ENCODE measurements at regions not wholly inside any gene's neighbourhood (a gene's known extent, or its start where the extent isn't known, plus 50 kb on each side); places are given as distances from the start of the nearest gene placed in this dataset.

DNA sequence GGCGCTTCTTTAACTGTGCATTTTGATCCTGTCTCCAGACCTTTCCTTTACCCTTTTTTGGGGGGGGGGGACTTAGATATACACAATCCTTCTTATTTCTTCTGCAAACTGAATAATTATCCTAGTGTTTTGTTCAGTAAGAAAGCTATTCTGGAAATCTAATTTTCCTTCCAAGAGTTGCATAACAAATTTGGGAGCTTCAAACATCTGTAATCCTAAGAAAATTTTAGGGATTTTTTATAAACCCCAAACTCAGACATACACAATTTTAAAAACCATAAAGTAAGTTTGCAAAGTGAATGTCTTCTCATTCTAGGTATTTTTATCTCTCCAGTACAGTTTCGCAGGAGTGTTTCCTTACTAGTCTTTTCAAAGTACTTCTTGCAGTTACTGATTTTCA is 182.7 kb upstream of the E2F7 start:
- TF ChIP-seq POLR2AphosphoS5 (IDR thresholded peaks at IDR 0.05; ENCODE audit: low read depth, low read length) (no peak), POLR2A (IDR thresholded peaks at IDR 0.05; ENCODE audit: low read depth, low read length) (no peak), POU2F2 (IDR thresholded peaks at IDR 0.05; ENCODE audit: low read depth, low read length) (no peak), SPI1 (IDR thresholded peaks at IDR 0.05; ENCODE audit: low read depth, low read length) (no peak), PAX5 (IDR thresholded peaks at IDR 0.05; ENCODE audit: insufficient read depth, low read length, severe bottlenecking) (no peak), TAF1 (IDR thresholded peaks at IDR 0.05; ENCODE audit: low read depth, low read length) (no peak)
- DNase-seq (ENCODE audit: insufficient read length, low spot score) (no peak), FAIRE-seq (no peak)

DNA sequence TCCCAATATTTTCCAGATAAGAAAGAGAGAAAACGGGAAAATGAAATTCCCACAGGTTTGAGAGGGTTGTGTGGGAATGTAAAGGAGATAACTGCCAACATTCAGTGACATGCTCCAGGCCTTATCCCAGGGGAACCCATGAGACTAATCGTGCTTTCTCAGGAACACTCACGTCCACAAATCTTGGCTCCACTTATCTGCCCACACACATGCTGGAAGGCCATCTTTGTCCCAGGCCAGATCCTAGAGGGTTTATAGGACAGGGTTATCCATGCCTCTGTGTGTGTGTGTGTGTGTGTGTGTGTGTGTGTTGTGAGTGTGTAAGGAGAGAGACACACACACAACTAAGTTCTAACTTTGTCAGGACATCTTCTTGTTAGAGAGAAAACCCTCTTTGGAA is 182.2 kb upstream of the E2F7 start:
- DNase-seq (ENCODE audit: insufficient read length, low spot score) = no peak
- no peak for TF ChIP-seq POU2F2 (IDR thresholded peaks at IDR 0.05; ENCODE audit: low read depth, low read length)
- no peak for FAIRE-seq

DNA sequence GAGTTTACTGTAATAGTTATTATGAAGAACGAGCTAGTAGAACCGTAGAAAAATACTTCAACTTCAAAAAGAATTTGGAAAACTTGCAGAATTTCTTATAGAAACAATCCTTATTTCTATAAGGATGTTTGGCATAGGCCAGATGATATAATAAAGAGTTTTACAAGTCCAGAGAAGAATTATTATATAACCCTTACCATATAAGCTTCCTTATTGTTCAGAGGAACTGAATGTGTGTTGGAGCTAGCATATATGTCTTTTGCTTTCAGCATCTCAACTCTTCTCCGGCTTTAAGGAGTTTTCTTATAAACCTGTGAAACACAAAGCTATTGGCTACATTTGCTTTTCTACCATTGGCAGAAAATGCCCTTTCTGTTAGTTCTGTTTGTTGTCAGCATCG is 178.0 kb upstream of the E2F7 start:
- FAIRE-seq (no peak), DNase-seq (ENCODE audit: insufficient read length, low spot score) (no peak)
- TF ChIP-seq SPI1 (IDR thresholded peaks at IDR 0.05; ENCODE audit: low read depth, low read length) (no peak), POU2F2 (IDR thresholded peaks at IDR 0.05; ENCODE audit: low read depth, low read length) (no peak), POLR2AphosphoS5 (IDR thresholded peaks at IDR 0.05; ENCODE audit: low read depth, low read length) (no peak), POLR2A (IDR thresholded peaks at IDR 0.05; ENCODE audit: low read depth, low read length) (no peak), TAF1 (IDR thresholded peaks at IDR 0.05; ENCODE audit: low read depth, low read length) (no peak), PAX5 (IDR thresholded peaks at IDR 0.05; ENCODE audit: insufficient read depth, low read length, severe bottlenecking) (no peak)

DNA sequence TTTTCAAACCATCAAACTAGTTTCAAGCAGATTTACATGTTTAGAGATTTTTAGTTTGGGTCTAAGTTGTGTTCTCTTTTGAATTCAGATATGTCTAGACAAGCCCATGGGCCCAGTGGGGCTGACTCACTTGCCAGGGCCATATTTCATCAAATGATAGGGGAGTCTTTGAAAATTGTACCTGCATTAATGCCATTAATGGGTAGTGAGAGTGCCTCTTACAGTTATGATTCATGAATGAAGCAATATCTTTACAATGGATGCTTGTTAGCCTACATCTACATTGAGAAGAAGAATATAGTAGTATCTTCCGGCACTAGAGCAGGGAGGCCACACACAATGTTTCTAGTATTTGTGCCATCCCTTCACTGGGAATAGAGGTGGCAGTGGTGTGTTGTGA is 174.2 kb upstream of the E2F7 start:
- DNase-seq (ENCODE audit: insufficient read length, low spot score) (no peak), FAIRE-seq (no peak)
- TF ChIP-seq PAX5 (IDR thresholded peaks at IDR 0.05; ENCODE audit: insufficient read depth, low read length, severe bottlenecking) (no peak), POU2F2 (IDR thresholded peaks at IDR 0.05; ENCODE audit: low read depth, low read length) (no peak), POLR2A (IDR thresholded peaks at IDR 0.05; ENCODE audit: low read depth, low read length) (no peak), POLR2AphosphoS5 (IDR thresholded peaks at IDR 0.05; ENCODE audit: low read depth, low read length) (no peak), SPI1 (IDR thresholded peaks at IDR 0.05; ENCODE audit: low read depth, low read length) (no peak), TAF1 (IDR thresholded peaks at IDR 0.05; ENCODE audit: low read depth, low read length) (no peak)

GRCh38 chr12:77238335-77238734 is 173.0 kb upstream of the E2F7 start:
- FAIRE-seq (no peak), DNase-seq (ENCODE audit: insufficient read length, low spot score) (no peak)
- TF ChIP-seq TAF1 (IDR thresholded peaks at IDR 0.05; ENCODE audit: low read depth, low read length) (no peak), POLR2A (IDR thresholded peaks at IDR 0.05; ENCODE audit: low read depth, low read length) (no peak)

DNA sequence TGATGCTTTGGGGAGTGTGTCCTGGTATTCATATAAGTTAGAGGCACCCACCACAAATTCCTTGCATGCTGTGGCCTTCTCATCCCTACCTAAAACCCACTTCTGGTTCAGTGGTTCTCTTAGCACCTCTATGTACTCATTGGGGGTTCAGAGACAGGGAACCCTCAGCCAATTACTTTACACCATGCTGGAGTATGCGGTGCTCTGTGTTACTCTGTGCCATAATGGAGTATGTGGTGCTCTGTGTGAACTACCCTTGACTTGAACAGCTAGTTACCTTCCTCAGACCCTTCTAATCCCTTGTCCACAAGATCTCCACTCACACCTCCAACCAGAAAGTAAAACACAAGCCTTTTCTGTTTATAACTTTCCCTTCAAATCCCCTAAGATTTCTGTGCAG is 172.5 kb upstream of the E2F7 start:
- no peak for DNase-seq (ENCODE audit: insufficient read length, low spot score)
- FAIRE-seq = no peak
- TF ChIP-seq SPI1 (IDR thresholded peaks at IDR 0.05; ENCODE audit: low read depth, low read length) = no peak
- TF ChIP-seq PAX5 (IDR thresholded peaks at IDR 0.05; ENCODE audit: insufficient read depth, low read length, severe bottlenecking) = no peak
- TF ChIP-seq POLR2A (IDR thresholded peaks at IDR 0.05; ENCODE audit: low read depth, low read length) = no peak
- no peak for TF ChIP-seq POU2F2 (IDR thresholded peaks at IDR 0.05; ENCODE audit: low read depth, low read length)
- TF ChIP-seq POLR2AphosphoS5 (IDR thresholded peaks at IDR 0.05; ENCODE audit: low read depth, low read length) = no peak
- TF ChIP-seq TAF1 (IDR thresholded peaks at IDR 0.05; ENCODE audit: low read depth, low read length) = no peak

GRCh38 chr12:77236066-77236465 is 170.7 kb upstream of the E2F7 start:
- DNase-seq (ENCODE audit: insufficient read length, low spot score) = no peak
- TF ChIP-seq PAX5 (IDR thresholded peaks at IDR 0.05; ENCODE audit: insufficient read depth, low read length, severe bottlenecking) (no peak), POLR2A (IDR thresholded peaks at IDR 0.05; ENCODE audit: low read depth, low read length) (no peak), POU2F2 (IDR thresholded peaks at IDR 0.05; ENCODE audit: low read depth, low read length) (no peak), TAF1 (IDR thresholded peaks at IDR 0.05; ENCODE audit: low read depth, low read length) (no peak), POLR2AphosphoS5 (IDR thresholded peaks at IDR 0.05; ENCODE audit: low read depth, low read length) (no peak), SPI1 (IDR thresholded peaks at IDR 0.05; ENCODE audit: low read depth, low read length) (no peak)

DNA sequence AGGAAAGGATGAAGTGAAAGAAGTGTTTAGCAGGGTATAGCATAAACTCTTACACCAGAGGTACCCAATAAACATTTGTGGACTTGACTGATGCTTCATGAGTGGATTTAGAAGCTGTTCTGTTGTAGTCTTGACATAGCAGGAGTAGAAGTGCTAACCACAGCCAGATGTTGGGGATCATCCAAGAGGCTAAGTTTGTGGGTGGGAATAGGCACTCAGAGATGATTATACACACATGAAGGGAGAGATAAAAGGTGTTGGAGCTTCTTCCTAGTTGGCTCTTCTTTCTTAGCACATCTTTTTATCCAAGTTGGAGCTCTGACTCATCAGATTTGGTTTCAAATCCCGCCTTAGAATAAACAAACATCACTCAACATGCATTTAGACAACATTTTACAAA is 166.7 kb upstream of the E2F7 start:
- no peak for FAIRE-seq
- TF ChIP-seq TAF1 (IDR thresholded peaks at IDR 0.05; ENCODE audit: low read depth, low read length) (no peak), POU2F2 (IDR thresholded peaks at IDR 0.05; ENCODE audit: low read depth, low read length) (no peak), POLR2A (IDR thresholded peaks at IDR 0.05; ENCODE audit: low read depth, low read length) (no peak), PAX5 (IDR thresholded peaks at IDR 0.05; ENCODE audit: insufficient read depth, low read length, severe bottlenecking) (no peak), POLR2AphosphoS5 (IDR thresholded peaks at IDR 0.05; ENCODE audit: low read depth, low read length) (no peak), SPI1 (IDR thresholded peaks at IDR 0.05; ENCODE audit: low read depth, low read length) (no peak)
- DNase-seq (ENCODE audit: insufficient read length, low spot score) = no peak

More at GRCh38 chr12:77236066-77236465, 170.7 kb upstream of the E2F7 start:
- FAIRE-seq = no peak

GRCh38 chr12:77231501-77231918 is 166.1 kb upstream of the E2F7 start:
- no peak for FAIRE-seq
- no peak for TF ChIP-seq POLR2AphosphoS5 (IDR thresholded peaks at IDR 0.05; ENCODE audit: low read depth, low read length)
- TF ChIP-seq PAX5 (IDR thresholded peaks at IDR 0.05; ENCODE audit: insufficient read depth, low read length, severe bottlenecking) = no peak
- TF ChIP-seq SPI1 (IDR thresholded peaks at IDR 0.05; ENCODE audit: low read depth, low read length) = no peak
- TF ChIP-seq TAF1 (IDR thresholded peaks at IDR 0.05; ENCODE audit: low read depth, low read length) = no peak
- no peak for TF ChIP-seq POLR2A (IDR thresholded peaks at IDR 0.05; ENCODE audit: low read depth, low read length)
- no peak for TF ChIP-seq POU2F2 (IDR thresholded peaks at IDR 0.05; ENCODE audit: low read depth, low read length)
- DNase-seq (ENCODE audit: insufficient read length, low spot score) = no peak

DNA sequence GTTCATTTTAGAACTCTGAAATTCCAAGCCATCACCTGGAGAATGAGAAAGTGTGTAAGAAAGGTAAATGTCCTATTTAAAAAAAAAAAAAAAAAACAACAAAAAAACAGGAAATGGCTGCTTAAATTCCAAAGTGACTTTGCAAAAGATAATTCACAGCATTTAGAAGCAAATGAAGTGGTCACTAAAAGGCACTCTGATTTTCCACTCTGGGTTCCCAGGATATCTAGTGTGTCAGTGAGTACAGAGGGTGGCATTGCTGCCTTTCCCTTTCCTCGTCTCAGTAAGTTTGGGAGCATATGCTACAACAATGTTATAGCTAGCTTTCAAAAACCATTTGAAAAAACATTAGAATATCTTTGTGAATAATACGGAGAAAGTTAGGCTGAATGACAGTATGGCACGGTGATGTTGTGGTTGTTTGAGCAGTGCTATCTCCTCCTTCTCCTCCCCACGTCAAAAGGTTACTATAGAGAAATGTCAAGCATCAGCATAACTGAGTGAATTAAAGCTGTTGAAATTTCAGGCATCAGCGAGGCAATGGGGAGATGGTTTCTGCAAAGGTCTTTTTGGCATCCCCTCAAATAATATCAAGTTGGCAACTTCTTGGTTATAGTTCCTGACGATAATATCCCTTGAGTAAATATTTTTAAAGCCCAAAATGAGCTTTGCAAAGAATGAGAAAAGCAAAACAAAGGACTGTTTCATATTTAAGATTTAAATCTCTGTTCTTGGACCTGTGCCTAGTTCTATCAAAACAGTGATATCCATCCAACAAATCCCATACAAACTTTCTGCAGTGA is 164.5 kb upstream of the E2F7 start:
- FAIRE-seq = no peak
- DNase-seq (ENCODE audit: insufficient read length, low spot score) = no peak
- TF ChIP-seq SPI1 (IDR thresholded peaks at IDR 0.05; ENCODE audit: low read depth, low read length) (no peak), PAX5 (IDR thresholded peaks at IDR 0.05; ENCODE audit: insufficient read depth, low read length, severe bottlenecking) (no peak), POLR2AphosphoS5 (IDR thresholded peaks at IDR 0.05; ENCODE audit: low read depth, low read length) (no peak), TAF1 (IDR thresholded peaks at IDR 0.05; ENCODE audit: low read depth, low read length) (no peak), POU2F2 (IDR thresholded peaks at IDR 0.05; ENCODE audit: low read depth, low read length) (no peak), POLR2A (IDR thresholded peaks at IDR 0.05; ENCODE audit: low read depth, low read length) (no peak)
